ENCODE measurements at regions not wholly inside any gene's neighbourhood (a gene's known extent, or its start where the extent isn't known, plus 50 kb on each side); places are given as distances from the start of the nearest gene placed in this dataset.

DNA sequence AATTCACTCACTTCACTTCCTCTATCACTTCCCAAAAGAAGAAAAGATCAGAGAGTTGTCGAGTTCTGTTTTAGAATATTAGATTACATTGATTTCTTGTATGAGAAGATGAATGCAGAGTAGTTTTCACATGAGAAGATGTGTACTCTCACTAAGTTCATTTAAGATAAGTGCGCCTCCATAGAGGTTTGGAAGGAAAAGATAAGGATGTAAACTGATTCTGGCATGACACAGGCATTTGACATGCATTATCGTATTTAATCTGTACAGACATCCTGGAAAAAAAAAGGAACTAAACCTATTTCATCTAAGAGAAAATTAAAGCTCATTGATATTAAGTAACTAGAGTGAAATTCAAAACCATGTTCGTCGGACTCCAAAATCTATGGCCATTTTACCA lies 152.2 kb upstream of the CRIM1 start:
- ChIA-PET POLR2A (ENCODE audit: unreplicated experiment) (no interaction called here), CTCF (no interaction called here)
- Histone ChIP-seq H3K79me2 (ENCODE audit: low read length) (no peaks in the 10 kb centered on the region), H3K4me1 (ENCODE audit: insufficient read depth, low read length) (no peaks in the 10 kb centered on the region), H3K36me3 (ENCODE audit: low read depth, low read length) (no peaks in the 10 kb centered on the region), H4K20me1 (ENCODE audit: low read length) (no peaks in the 10 kb centered on the region), H3K27me3 (ENCODE audit: low read length) (peaks cover 34% of the 10 kb centered on the region; the same call in 1 of the 2 replicates), H3K27ac (ENCODE audit: low read length) (no peak overlapping the region), H3F3A (ENCODE audit: low read length, unreplicated experiment) (no peaks in the 10 kb centered on the region), H3K4me2 (ENCODE audit: low read length) (no peak overlapping the region), H3K9ac (ENCODE audit: low read length) (no peak overlapping the region), H3K9me2 (replicated peaks; ENCODE audit: low read length) (no peaks in the 10 kb centered on the region), H3K4me3 (ENCODE audit: low read length) (no peak overlapping the region), H2AFZ (ENCODE audit: low read length) (no peak overlapping the region), H3K9me3 (ENCODE audit: low read length) (no peaks in the 10 kb centered on the region)
- BruUV-seq (replicated peaks) = no TSS peak
- intact Hi-C loops (cut with micrococcal nuclease) = no loop called here
- no peak for TF ChIP-seq EZH2 (IDR thresholded peaks at IDR 0.05; ENCODE audit: low read length, unreplicated experiment)
- no peak for TF ChIP-seq EZH2phosphoT487 (IDR thresholded peaks at IDR 0.05; ENCODE audit: borderline replicate concordance, low read length)
- TF ChIP-seq, protein P1, sequence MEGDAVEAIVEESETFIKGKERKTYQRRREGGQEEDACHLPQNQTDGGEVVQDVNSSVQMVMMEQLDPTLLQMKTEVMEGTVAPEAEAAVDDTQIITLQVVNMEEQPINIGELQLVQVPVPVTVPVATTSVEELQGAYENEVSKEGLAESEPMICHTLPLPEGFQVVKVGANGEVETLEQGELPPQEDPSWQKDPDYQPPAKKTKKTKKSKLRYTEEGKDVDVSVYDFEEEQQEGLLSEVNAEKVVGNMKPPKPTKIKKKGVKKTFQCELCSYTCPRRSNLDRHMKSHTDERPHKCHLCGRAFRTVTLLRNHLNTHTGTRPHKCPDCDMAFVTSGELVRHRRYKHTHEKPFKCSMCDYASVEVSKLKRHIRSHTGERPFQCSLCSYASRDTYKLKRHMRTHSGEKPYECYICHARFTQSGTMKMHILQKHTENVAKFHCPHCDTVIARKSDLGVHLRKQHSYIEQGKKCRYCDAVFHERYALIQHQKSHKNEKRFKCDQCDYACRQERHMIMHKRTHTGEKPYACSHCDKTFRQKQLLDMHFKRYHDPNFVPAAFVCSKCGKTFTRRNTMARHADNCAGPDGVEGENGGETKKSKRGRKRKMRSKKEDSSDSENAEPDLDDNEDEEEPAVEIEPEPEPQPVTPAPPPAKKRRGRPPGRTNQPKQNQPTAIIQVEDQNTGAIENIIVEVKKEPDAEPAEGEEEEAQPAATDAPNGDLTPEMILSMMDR (conservative IDR thresholded peaks at IDR 0.05; ENCODE audit: low read depth, low read length) = no peak
- no peak for DNase-seq
- ATAC-seq = no peak

DNA sequence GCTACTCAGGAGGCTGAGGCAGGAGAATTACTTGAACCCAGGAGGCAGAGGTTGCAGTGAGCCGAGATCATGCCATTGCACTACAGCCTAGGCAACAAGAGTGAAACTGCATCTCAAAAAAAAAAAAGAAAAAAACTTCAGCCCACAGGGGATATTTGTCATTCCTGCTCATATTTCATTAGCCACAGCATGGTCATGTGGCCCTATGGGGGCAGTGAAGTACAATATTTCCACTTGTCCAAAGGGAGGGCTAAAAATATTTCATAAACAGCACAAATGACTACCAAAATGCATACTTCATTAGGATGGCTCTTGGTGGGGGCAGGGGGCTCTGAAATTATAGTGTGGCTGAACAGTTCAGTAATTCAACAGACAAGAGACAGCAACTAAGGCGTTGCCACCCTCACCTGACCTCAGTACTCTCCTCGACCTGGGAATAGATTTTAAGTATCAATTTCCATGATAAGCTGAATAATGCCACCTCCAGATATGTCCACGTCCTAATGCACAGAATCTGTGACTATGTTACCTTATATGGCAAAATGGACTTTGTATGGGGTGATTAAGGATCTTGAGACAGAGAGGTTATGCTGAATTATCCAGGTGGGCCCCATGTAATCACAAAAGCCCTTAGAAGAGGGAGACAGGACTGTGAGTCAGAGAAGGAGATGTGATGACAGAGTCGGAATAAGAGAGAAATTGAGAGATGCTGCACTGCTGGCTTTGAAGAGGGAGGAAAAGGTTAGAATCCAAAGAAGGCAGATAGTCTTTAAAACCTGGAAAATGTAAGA lies 158.2 kb upstream of the CRIM1 start:
- peak; percentile 11 for DNase-seq
- CTCF ChIA-PET = no interaction called here
- H3K4me2 ChIP-seq (ENCODE audit: low read length) = no peak overlapping the region
- POLR2A ChIA-PET (ENCODE audit: unreplicated experiment) = no interaction called here
- peaks cover 24% of the 10 kb centered on the region for H3K27me3 ChIP-seq (ENCODE audit: low read length)
- BruUV-seq (replicated peaks) = no TSS peak
- H3K9me3 ChIP-seq (ENCODE audit: low read length) = no peaks in the 10 kb centered on the region
- no peak overlapping the region for H2AFZ ChIP-seq (ENCODE audit: low read length)
- H3K9me2 ChIP-seq (replicated peaks; ENCODE audit: low read length) = no peaks in the 10 kb centered on the region
- no peak overlapping the region for H3K4me3 ChIP-seq (ENCODE audit: low read length)
- ATAC-seq = no peak
- no peaks in the 10 kb centered on the region for H4K20me1 ChIP-seq (ENCODE audit: low read length)
- intact Hi-C loops (cut with micrococcal nuclease) = no loop called here
- H3F3A ChIP-seq (ENCODE audit: low read length, unreplicated experiment) = no peaks in the 10 kb centered on the region
- no peaks in the 10 kb centered on the region for H3K36me3 ChIP-seq (ENCODE audit: low read depth, low read length)
- no peak overlapping the region for H3K27ac ChIP-seq (ENCODE audit: low read length)
- no peaks in the 10 kb centered on the region for H3K4me1 ChIP-seq (ENCODE audit: insufficient read depth, low read length)
- TF ChIP-seq EZH2 (IDR thresholded peaks at IDR 0.05; ENCODE audit: low read length, unreplicated experiment) (no peak), EZH2phosphoT487 (IDR thresholded peaks at IDR 0.05; ENCODE audit: borderline replicate concordance, low read length) (no peak)
- TF ChIP-seq, protein P1 (conservative IDR thresholded peaks at IDR 0.05; ENCODE audit: low read depth, low read length) = no peak
- H3K9ac ChIP-seq (ENCODE audit: low read length) = no peak overlapping the region
- no peaks in the 10 kb centered on the region for H3K79me2 ChIP-seq (ENCODE audit: low read length)

GRCh38 chr2:36193680-36194079 lies 161.9 kb upstream of the CRIM1 start:
- Histone ChIP-seq H3K9ac (ENCODE audit: low read length) (no peak overlapping the region), H3K79me2 (ENCODE audit: low read length) (no peaks in the 10 kb centered on the region), H3F3A (ENCODE audit: low read length, unreplicated experiment) (no peaks in the 10 kb centered on the region), H3K36me3 (ENCODE audit: low read depth, low read length) (no peaks in the 10 kb centered on the region), H3K9me2 (replicated peaks; ENCODE audit: low read length) (no peaks in the 10 kb centered on the region), H3K27me3 (ENCODE audit: low read length) (peaks cover 20% of the 10 kb centered on the region), H3K4me1 (ENCODE audit: insufficient read depth, low read length) (no peaks in the 10 kb centered on the region), H3K4me2 (ENCODE audit: low read length) (no peak overlapping the region), H3K27ac (ENCODE audit: low read length) (no peak overlapping the region), H3K4me3 (ENCODE audit: low read length) (no peak overlapping the region), H4K20me1 (ENCODE audit: low read length) (no peaks in the 10 kb centered on the region), H2AFZ (ENCODE audit: low read length) (no peak overlapping the region), H3K9me3 (ENCODE audit: low read length) (no peaks in the 10 kb centered on the region)
- no peak for DNase-seq
- BruUV-seq (replicated peaks) = no TSS peak
- no peak for ATAC-seq
- TF ChIP-seq, protein P1 (conservative IDR thresholded peaks at IDR 0.05; ENCODE audit: low read depth, low read length) = no peak
- TF ChIP-seq EZH2 (IDR thresholded peaks at IDR 0.05; ENCODE audit: low read length, unreplicated experiment) (no peak), EZH2phosphoT487 (IDR thresholded peaks at IDR 0.05; ENCODE audit: borderline replicate concordance, low read length) (no peak)
- ChIA-PET CTCF (no interaction called here), POLR2A (ENCODE audit: unreplicated experiment) (no interaction called here)
- intact Hi-C loops (cut with micrococcal nuclease) = no loop called here
